WTC11 (cell line): ENCODE measurements at regions not wholly inside any gene's neighbourhood (a gene's known extent, or its start where the extent isn't known, plus 50 kb on each side); places are given as distances from the start of the nearest gene placed in this dataset.

Source experiments
- ATAC-seq: fragments of 200-7000 bp; cut with Tn5 transposase; 2 replicates; pipeline ENCODE4 v1.10.0; 2021; ENCODE audit warnings: mild to moderate bottlenecking, moderate library complexity
- CTCF ChIA-PET: fragments of 300-600 bp; sonication (Branson Sonifier 250); formaldehyde crosslinking; loops from one replicate; lab custom pipeline; 2021; ENCODE audit warnings: antibody characterized with exemption; lab: Charles Lee
- POLR2A ChIA-PET: fragments of 350-600 bp; sonication (Branson Sonifier 250); formaldehyde crosslinking; loops from one replicate; lab custom pipeline; 2021; ENCODE audit warnings: antibody characterized with exemption; lab: Charles Lee
- DNase-seq: peaks from one replicate; pipeline ENCODE4 v3.0.0; 2021; ENCODE audit warnings: low spot score
- H3K27ac Mint-ChIP-seq: 2 replicates; pipeline ENCODE4 v1.8.0; 2021; ENCODE audit warnings: mixed read lengths
- H3K27me3 Mint-ChIP-seq: 2 replicates; pipeline ENCODE4 v1.8.0; 2021; ENCODE audit warnings: low read depth, mild to moderate bottlenecking, moderate library complexity, mixed read lengths
- H3K36me3 Mint-ChIP-seq: 2 replicates; pipeline ENCODE4 v1.8.0; 2021; ENCODE audit warnings: mixed read lengths
- H3K4me1 Mint-ChIP-seq: 2 replicates; pipeline ENCODE4 v1.8.0; 2022; ENCODE audit warnings: mixed read lengths
- H3K4me3 Mint-ChIP-seq: 2 replicates; pipeline ENCODE4 v1.8.0; 2021; ENCODE audit warnings: mild to moderate bottlenecking, moderate library complexity, mixed read lengths
- H3K9me3 Mint-ChIP-seq: 2 replicates; pipeline ENCODE4 v1.8.0; 2021; ENCODE audit warnings: mixed read lengths
- CREB1 ChIP-seq: sonication (generic); formaldehyde crosslinking; IDR thresholded peaks from 2 replicates; pipeline ENCODE4 v1.8.0; 2023; ENCODE audit warnings: mild to moderate bottlenecking, missing genetic modification reagents
- ELF4 ChIP-seq: sonication (generic); formaldehyde crosslinking; IDR thresholded peaks from 2 replicates; pipeline ENCODE4 v1.8.1; 2022; ENCODE audit warnings: low read depth, mild to moderate bottlenecking, moderate library complexity, missing genetic modification reagents
- FOXJ3 ChIP-seq: sonication (generic); formaldehyde crosslinking; IDR thresholded peaks from 2 replicates; pipeline ENCODE4 v1.9.0; 2021; ENCODE audit warnings: missing genetic modification reagents, mild to moderate bottlenecking, borderline replicate concordance
- GRHL2 ChIP-seq: fragments of 250-450 bp; sonication (Bioruptor Pico); IDR thresholded peaks from 2 replicates; pipeline ENCODE4 v1.8.0; 2022; ENCODE audit warnings: mild to moderate bottlenecking, moderate library complexity; ENCODE audit not compliant: insufficient replicate concordance, severe bottlenecking
- JAZF1 ChIP-seq: fragments of 250-450 bp; sonication (Bioruptor Pico); IDR thresholded peaks from 2 replicates; pipeline ENCODE4 v1.9.0; 2021; ENCODE audit warnings: moderate library complexity, mild to moderate bottlenecking, inconsistent platforms
- NFATC4 ChIP-seq: fragments of 250-450 bp; sonication (Bioruptor Pico); IDR thresholded peaks from 2 replicates; pipeline ENCODE4 v1.9.0; 2021; ENCODE audit warnings: mild to moderate bottlenecking
- NFYB ChIP-seq: sonication (generic); formaldehyde crosslinking; conservative IDR thresholded peaks from 2 replicates; pipeline ENCODE4 v1.8.0; 2022; ENCODE audit warnings: low read depth, missing genetic modification reagents
- TEAD4 ChIP-seq: sonication (generic); formaldehyde crosslinking; IDR thresholded peaks from 2 replicates; pipeline ENCODE4 v1.8.0; 2022; ENCODE audit warnings: mild to moderate bottlenecking, missing genetic modification reagents
- ZNF138 ChIP-seq: sonication (generic); formaldehyde crosslinking; conservative IDR thresholded peaks from 2 replicates; pipeline ENCODE4 v1.8.1; 2022; ENCODE audit warnings: mild to moderate bottlenecking, moderate library complexity, missing genetic modification reagents
- ZNF263 ChIP-seq: sonication (generic); formaldehyde crosslinking; IDR thresholded peaks from 2 replicates; pipeline ENCODE4 v1.8.1; 2022; ENCODE audit warnings: low read depth, mild to moderate bottlenecking, moderate library complexity, missing genetic modification reagents
- ZNF416 ChIP-seq: fragments of 250-450 bp; sonication (Bioruptor Pico); IDR thresholded peaks from 2 replicates; pipeline ENCODE4 v1.9.0; 2021; ENCODE audit warnings: mild to moderate bottlenecking, inconsistent platforms
- TF ChIP-seq, protein P1 (sequence below): sonication (generic); formaldehyde crosslinking; IDR thresholded peaks from 2 replicates; pipeline ENCODE4 v1.8.1; 2023; ENCODE audit warnings: mild to moderate bottlenecking, missing genetic modification reagents
- TF ChIP-seq, protein P2 (sequence below): fragments of 250-450 bp; sonication (Bioruptor Pico); IDR thresholded peaks from 2 replicates; pipeline ENCODE4 v2.1.2; 2022; ENCODE audit warnings: mild to moderate bottlenecking, moderate library complexity
- TF ChIP-seq, protein P3 (sequence below): fragments of 250-450 bp; sonication (Bioruptor Pico); IDR thresholded peaks from 2 replicates; pipeline ENCODE4 v1.9.0; 2021; ENCODE audit warnings: moderate library complexity, mild to moderate bottlenecking, inconsistent platforms, borderline replicate concordance
- TF ChIP-seq, protein P4 (sequence below): sonication (generic); formaldehyde crosslinking; IDR thresholded peaks from 2 replicates; pipeline ENCODE4 v1.8.1; 2023; ENCODE audit warnings: mild to moderate bottlenecking, moderate library complexity, missing genetic modification reagents
- TF ChIP-seq, protein P5 (sequence below): fragments of 200-600 bp; IDR thresholded peaks from 2 replicates; pipeline ENCODE4 v1.8.0; 2022; ENCODE audit warnings: antibody characterized with exemption
- TF ChIP-seq, protein P6 (sequence below): sonication (generic); formaldehyde crosslinking; IDR thresholded peaks from 2 replicates; pipeline ENCODE4 v1.8.0; 2022; ENCODE audit warnings: missing genetic modification reagents
- TF ChIP-seq, protein P7 (sequence below): sonication (generic); formaldehyde crosslinking; IDR thresholded peaks from 2 replicates; pipeline ENCODE4 v1.8.0; 2023; ENCODE audit warnings: missing genetic modification reagents, mild to moderate bottlenecking, borderline replicate concordance

DNA sequence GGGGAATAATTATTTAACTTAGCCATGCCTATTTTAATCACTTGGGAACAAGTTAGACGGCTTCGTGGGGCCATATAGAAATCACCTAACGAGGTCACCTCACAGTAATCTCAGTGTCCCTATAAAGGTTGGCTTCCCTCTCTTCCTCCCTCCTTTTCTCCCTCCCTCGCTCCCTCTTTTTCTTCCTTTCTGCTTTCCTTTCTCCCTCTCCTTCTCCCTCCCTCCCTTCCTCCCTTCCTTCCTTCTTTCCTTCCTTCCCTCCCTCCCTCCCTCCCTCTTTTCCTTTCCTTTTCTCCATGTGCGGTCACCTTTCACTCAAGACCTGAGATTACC lies 206.1 kb upstream of the DPH6 start (continued):
- TF ChIP-seq, protein P1, sequence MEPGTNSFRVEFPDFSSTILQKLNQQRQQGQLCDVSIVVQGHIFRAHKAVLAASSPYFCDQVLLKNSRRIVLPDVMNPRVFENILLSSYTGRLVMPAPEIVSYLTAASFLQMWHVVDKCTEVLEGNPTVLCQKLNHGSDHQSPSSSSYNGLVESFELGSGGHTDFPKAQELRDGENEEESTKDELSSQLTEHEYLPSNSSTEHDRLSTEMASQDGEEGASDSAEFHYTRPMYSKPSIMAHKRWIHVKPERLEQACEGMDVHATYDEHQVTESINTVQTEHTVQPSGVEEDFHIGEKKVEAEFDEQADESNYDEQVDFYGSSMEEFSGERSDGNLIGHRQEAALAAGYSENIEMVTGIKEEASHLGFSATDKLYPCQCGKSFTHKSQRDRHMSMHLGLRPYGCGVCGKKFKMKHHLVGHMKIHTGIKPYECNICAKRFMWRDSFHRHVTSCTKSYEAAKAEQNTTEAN (CRISPR knock-in tag), result no peak
- TF ChIP-seq ZNF138 (CRISPR knock-in tag) (no peak), ZNF416 (CRISPR knock-in tag) (no peak), NFATC4 (CRISPR knock-in tag) (no peak), ELF4 (CRISPR knock-in tag) (no peak)
- TF ChIP-seq, protein P2, sequence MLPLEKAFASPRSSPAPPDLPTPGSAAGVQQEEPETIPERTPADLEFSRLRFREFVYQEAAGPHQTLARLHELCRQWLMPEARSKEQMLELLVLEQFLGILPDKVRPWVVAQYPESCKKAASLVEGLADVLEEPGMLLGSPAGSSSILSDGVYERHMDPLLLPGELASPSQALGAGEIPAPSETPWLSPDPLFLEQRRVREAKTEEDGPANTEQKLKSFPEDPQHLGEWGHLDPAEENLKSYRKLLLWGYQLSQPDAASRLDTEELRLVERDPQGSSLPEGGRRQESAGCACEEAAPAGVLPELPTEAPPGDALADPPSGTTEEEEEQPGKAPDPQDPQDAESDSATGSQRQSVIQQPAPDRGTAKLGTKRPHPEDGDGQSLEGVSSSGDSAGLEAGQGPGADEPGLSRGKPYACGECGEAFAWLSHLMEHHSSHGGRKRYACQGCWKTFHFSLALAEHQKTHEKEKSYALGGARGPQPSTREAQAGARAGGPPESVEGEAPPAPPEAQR (CRISPR knock-in tag), result no peak
- TF ChIP-seq, protein P3, sequence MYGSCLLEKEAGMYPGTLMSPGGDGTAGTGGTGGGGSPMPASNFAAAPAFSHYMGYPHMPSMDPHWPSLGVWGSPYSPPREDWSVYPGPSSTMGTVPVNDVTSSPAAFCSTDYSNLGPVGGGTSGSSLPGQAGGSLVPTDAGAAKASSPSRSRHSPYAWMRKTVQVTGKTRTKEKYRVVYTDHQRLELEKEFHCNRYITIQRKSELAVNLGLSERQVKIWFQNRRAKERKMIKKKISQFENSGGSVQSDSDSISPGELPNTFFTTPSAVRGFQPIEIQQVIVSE, result no peak

DNA sequence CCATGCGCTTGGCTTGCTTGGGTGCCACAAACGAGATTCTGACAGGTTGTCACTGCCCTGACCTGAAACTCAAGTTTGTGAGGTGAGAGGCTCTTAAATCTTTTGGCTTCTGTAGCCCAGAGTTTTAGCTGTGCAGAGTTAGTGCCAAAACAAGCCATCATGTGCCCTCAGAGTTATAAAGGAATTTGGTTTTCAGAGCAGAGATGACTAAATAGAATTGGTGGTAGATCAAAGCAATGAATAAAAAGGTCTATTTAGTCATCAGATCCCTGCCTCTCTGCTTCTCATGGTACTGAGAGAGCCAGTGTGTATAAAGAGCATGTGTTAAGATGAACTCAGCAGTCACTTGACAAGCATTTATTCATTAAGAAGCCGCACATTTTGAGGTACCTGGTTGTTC lies 207.5 kb upstream of the DPH6 start:
- no peak for DNase-seq
- peaks cover 14% of the 10 kb centered on the region for H3K4me1 Mint-ChIP-seq
- no peak overlapping the region for H3K4me3 Mint-ChIP-seq
- H3K9me3 Mint-ChIP-seq, result no peaks in the 10 kb centered on the region
- H3K27ac Mint-ChIP-seq, result no peak overlapping the region
- CTCF ChIA-PET, result no interaction called here
- no peak for TF ChIP-seq NFYB
- TF ChIP-seq, protein P4, sequence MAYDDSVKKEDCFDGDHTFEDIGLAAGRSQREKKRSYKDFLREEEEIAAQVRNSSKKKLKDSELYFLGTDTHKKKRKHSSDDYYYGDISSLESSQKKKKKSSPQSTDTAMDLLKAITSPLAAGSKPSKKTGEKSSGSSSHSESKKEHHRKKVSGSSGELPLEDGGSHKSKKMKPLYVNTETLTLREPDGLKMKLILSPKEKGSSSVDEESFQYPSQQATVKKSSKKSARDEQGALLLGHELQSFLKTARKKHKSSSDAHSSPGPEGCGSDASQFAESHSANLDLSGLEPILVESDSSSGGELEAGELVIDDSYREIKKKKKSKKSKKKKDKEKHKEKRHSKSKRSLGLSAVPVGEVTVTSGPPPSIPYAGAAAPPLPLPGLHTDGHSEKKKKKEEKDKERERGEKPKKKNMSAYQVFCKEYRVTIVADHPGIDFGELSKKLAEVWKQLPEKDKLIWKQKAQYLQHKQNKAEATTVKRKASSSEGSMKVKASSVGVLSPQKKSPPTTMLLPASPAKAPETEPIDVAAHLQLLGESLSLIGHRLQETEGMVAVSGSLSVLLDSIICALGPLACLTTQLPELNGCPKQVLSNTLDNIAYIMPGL, result no peak
- no peak for TF ChIP-seq CREB1
- TF ChIP-seq ZNF263 (CRISPR knock-in tag), result no peak
- TF ChIP-seq NFATC4 (CRISPR knock-in tag), result no peak
- TF ChIP-seq, protein P3, result no peak
- TF ChIP-seq FOXJ3 (CRISPR knock-in tag), result no peak
- no peak for TF ChIP-seq TEAD4
- no peak for TF ChIP-seq GRHL2 (CRISPR knock-in tag)
- TF ChIP-seq, protein P5, sequence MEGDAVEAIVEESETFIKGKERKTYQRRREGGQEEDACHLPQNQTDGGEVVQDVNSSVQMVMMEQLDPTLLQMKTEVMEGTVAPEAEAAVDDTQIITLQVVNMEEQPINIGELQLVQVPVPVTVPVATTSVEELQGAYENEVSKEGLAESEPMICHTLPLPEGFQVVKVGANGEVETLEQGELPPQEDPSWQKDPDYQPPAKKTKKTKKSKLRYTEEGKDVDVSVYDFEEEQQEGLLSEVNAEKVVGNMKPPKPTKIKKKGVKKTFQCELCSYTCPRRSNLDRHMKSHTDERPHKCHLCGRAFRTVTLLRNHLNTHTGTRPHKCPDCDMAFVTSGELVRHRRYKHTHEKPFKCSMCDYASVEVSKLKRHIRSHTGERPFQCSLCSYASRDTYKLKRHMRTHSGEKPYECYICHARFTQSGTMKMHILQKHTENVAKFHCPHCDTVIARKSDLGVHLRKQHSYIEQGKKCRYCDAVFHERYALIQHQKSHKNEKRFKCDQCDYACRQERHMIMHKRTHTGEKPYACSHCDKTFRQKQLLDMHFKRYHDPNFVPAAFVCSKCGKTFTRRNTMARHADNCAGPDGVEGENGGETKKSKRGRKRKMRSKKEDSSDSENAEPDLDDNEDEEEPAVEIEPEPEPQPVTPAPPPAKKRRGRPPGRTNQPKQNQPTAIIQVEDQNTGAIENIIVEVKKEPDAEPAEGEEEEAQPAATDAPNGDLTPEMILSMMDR, result no peak
- TF ChIP-seq JAZF1 (CRISPR knock-in tag), result no peak
- TF ChIP-seq, all 79 proteins: peak for 0
- ATAC-seq, result no peak
- H3K27me3 Mint-ChIP-seq, result no peaks in the 10 kb centered on the region; the same call in 1 of the 2 replicates
- POLR2A ChIA-PET, result no interaction called here
- no peaks in the 10 kb centered on the region for H3K36me3 Mint-ChIP-seq

DNA sequence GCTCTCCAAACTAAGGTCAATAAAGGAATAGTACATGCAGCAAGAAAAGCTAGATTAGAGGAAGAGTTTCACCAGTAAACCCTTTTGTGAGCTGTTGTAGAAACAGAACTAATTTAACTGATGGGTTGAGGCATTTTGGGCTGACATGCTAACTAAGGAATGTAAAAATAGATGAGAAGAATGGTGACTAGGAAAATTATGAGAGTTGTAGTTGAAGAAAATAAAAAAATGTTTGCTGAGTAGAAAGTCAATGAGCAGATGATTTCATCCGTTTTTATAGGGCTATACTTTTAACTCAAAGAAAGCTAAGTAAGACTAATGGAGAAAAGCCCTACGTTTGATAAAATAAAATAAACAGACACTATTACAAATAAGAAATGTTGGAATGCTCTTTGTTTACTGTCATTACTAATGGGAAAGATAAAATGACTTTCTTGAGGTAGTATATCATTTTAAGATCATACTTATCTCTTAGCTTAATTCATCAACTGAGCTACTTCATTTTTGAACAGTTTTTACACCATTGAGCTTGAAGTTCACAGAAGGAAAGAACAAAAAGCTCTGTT lies 209.4 kb upstream of the DPH6 start:
- H3K4me3 Mint-ChIP-seq, result no peak overlapping the region
- H3K36me3 Mint-ChIP-seq, result no peaks in the 10 kb centered on the region
- DNase-seq (no peak), ATAC-seq (no peak)
- no peaks in the 10 kb centered on the region for H3K9me3 Mint-ChIP-seq
- CTCF ChIA-PET, result interaction anchor here (1.9 kb wide), 1 partner anchor 466 kb away, joined by 6 read pairs; no protein-coding TSS in a partner anchor
- POLR2A ChIA-PET, result no interaction called here
- H3K4me1 Mint-ChIP-seq, result peaks cover 11% of the 10 kb centered on the region
- H3K27ac Mint-ChIP-seq, result no peak overlapping the region
- H3K27me3 Mint-ChIP-seq, result no peaks in the 10 kb centered on the region; the same call in 1 of the 2 replicates
- TF ChIP-seq, protein P6, sequence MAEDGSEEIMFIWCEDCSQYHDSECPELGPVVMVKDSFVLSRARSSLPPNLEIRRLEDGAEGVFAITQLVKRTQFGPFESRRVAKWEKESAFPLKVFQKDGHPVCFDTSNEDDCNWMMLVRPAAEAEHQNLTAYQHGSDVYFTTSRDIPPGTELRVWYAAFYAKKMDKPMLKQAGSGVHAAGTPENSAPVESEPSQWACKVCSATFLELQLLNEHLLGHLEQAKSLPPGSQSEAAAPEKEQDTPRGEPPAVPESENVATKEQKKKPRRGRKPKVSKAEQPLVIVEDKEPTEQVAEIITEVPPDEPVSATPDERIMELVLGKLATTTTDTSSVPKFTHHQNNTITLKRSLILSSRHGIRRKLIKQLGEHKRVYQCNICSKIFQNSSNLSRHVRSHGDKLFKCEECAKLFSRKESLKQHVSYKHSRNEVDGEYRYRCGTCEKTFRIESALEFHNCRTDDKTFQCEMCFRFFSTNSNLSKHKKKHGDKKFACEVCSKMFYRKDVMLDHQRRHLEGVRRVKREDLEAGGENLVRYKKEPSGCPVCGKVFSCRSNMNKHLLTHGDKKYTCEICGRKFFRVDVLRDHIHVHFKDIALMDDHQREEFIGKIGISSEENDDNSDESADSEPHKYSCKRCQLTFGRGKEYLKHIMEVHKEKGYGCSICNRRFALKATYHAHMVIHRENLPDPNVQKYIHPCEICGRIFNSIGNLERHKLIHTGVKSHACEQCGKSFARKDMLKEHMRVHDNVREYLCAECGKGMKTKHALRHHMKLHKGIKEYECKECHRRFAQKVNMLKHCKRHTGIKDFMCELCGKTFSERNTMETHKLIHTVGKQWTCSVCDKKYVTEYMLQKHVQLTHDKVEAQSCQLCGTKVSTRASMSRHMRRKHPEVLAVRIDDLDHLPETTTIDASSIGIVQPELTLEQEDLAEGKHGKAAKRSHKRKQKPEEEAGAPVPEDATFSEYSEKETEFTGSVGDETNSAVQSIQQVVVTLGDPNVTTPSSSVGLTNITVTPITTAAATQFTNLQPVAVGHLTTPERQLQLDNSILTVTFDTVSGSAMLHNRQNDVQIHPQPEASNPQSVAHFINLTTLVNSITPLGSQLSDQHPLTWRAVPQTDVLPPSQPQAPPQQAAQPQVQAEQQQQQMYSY (CRISPR knock-in tag), result no peak
- TF ChIP-seq, protein P7, sequence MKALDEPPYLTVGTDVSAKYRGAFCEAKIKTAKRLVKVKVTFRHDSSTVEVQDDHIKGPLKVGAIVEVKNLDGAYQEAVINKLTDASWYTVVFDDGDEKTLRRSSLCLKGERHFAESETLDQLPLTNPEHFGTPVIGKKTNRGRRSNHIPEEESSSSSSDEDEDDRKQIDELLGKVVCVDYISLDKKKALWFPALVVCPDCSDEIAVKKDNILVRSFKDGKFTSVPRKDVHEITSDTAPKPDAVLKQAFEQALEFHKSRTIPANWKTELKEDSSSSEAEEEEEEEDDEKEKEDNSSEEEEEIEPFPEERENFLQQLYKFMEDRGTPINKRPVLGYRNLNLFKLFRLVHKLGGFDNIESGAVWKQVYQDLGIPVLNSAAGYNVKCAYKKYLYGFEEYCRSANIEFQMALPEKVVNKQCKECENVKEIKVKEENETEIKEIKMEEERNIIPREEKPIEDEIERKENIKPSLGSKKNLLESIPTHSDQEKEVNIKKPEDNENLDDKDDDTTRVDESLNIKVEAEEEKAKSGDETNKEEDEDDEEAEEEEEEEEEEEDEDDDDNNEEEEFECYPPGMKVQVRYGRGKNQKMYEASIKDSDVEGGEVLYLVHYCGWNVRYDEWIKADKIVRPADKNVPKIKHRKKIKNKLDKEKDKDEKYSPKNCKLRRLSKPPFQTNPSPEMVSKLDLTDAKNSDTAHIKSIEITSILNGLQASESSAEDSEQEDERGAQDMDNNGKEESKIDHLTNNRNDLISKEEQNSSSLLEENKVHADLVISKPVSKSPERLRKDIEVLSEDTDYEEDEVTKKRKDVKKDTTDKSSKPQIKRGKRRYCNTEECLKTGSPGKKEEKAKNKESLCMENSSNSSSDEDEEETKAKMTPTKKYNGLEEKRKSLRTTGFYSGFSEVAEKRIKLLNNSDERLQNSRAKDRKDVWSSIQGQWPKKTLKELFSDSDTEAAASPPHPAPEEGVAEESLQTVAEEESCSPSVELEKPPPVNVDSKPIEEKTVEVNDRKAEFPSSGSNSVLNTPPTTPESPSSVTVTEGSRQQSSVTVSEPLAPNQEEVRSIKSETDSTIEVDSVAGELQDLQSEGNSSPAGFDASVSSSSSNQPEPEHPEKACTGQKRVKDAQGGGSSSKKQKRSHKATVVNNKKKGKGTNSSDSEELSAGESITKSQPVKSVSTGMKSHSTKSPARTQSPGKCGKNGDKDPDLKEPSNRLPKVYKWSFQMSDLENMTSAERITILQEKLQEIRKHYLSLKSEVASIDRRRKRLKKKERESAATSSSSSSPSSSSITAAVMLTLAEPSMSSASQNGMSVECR, result no peak
